SJCRH30 (cell line): ENCODE measurements at regions not wholly inside any gene's neighbourhood (a gene's known extent, or its start where the extent isn't known, plus 50 kb on each side); places are given as distances from the start of the nearest gene placed in this dataset.
"Not testable (repeated sequence)": the region's sequence is repeated elsewhere in the genome, so short reads cannot be mapped to it uniquely, and the experiment has no call there.

Experiments used
- DNase-seq, 2 experiments: peaks; one replicate each; pipeline ENCODE4 v3.0.0-alpha.2; 2015 to 2020
- H3K27ac ChIP-seq: fragments of 250-450 bp; sonication (Bioruptor Pico); 2 replicates; pipeline ENCODE4 v1.5.1; 2020; ENCODE audit warnings: mild to moderate bottlenecking, moderate library complexity
- H3K27me3 ChIP-seq: fragments of 250-450 bp; sonication (Bioruptor Pico); 2 replicates; pipeline ENCODE4 v1.5.1; 2020; ENCODE audit warnings: mild to moderate bottlenecking, moderate library complexity
- H3K36me3 ChIP-seq: fragments of 250-450 bp; sonication (Bioruptor Pico); 2 replicates; pipeline ENCODE4 v1.5.1; 2020; ENCODE audit warnings: mild to moderate bottlenecking, moderate library complexity
- H3K4me1 ChIP-seq: fragments of 250-450 bp; sonication (Bioruptor Pico); 2 replicates; pipeline ENCODE4 v1.5.1; 2020; ENCODE audit warnings: mild to moderate bottlenecking, moderate library complexity
- H3K4me3 ChIP-seq: fragments of 250-450 bp; sonication (Bioruptor Pico); 2 replicates; pipeline ENCODE4 v1.5.1; 2020; ENCODE audit warnings: mild to moderate bottlenecking, moderate library complexity
- H3K9me3 ChIP-seq: fragments of 250-450 bp; sonication (Bioruptor Pico); replicated peaks from 2 replicates; pipeline ENCODE4 v1.5.1; 2020; ENCODE audit warnings: mild to moderate bottlenecking, moderate library complexity

GRCh38 chr4:129804461-129804981 is 708.6 kb downstream of the C4orf33 start:
- DNase-seq = no peak
- no peak overlapping the region for H3K4me3 ChIP-seq
- H3K27me3 ChIP-seq = no peaks in the 10 kb centered on the region
- no peaks in the 10 kb centered on the region for H3K9me3 ChIP-seq
- H3K4me1 ChIP-seq = peaks cover 8% of the 10 kb centered on the region; the same call in 1 of the 2 replicates
- H3K36me3 ChIP-seq = no peaks in the 10 kb centered on the region
- H3K27ac ChIP-seq = no peak overlapping the region

GRCh38 chr4:129806986-129807385 is 711.0 kb downstream of the C4orf33 start:
- peaks cover 8% of the 10 kb centered on the region; the same call in 1 of the 2 replicates for H3K4me1 ChIP-seq
- H3K4me3 ChIP-seq = no peak overlapping the region
- no peaks in the 10 kb centered on the region for H3K9me3 ChIP-seq
- DNase-seq = peak in 1 of 2 experiments; percentile 28
- no peaks in the 10 kb centered on the region for H3K36me3 ChIP-seq
- H3K27me3 ChIP-seq = no peaks in the 10 kb centered on the region
- peak overlapping the region; percentile 3; the same call in 1 of the 2 replicates for H3K27ac ChIP-seq

- peaks cover 8% of the 10 kb centered on the region; the same call in 1 of the 2 replicates for H3K4me1 ChIP-seq
These were observed 712.3 kb downstream of the C4orf33 start for GRCh38 chr4:129808242-129808641.

GRCh38 chr4:129821073-129821472 is 725.1 kb downstream of the C4orf33 start:
- Histone ChIP-seq H3K36me3 (no peaks in the 10 kb centered on the region), H3K27me3 (no peaks in the 10 kb centered on the region), H3K4me3 (no peak overlapping the region), H3K27ac (no peak overlapping the region), H3K9me3 (no peaks in the 10 kb centered on the region), H3K4me1 (peaks cover 16% of the 10 kb centered on the region)
- DNase-seq = no peak

More at GRCh38 chr4:129808242-129808641, 712.3 kb downstream of the C4orf33 start:
- no peak overlapping the region for H3K27ac ChIP-seq
- no peak overlapping the region for H3K4me3 ChIP-seq
- H3K9me3 ChIP-seq = no peaks in the 10 kb centered on the region
- no peak for DNase-seq
- H3K27me3 ChIP-seq = no peaks in the 10 kb centered on the region
- no peaks in the 10 kb centered on the region for H3K36me3 ChIP-seq

- Histone ChIP-seq H3K4me3 (no peak overlapping the region), H3K4me1 (peaks cover 16% of the 10 kb centered on the region), H3K27me3 (no peaks in the 10 kb centered on the region), H3K27ac (no peak overlapping the region), H3K36me3 (no peaks in the 10 kb centered on the region), H3K9me3 (no peaks in the 10 kb centered on the region)
- peak in 1 of 2 experiments; percentile 8 for DNase-seq
These were observed 726.0 kb downstream of the C4orf33 start for GRCh38 chr4:129821963-129822362.

- H3K4me3 ChIP-seq = no peak overlapping the region
- no peaks in the 10 kb centered on the region for H3K9me3 ChIP-seq
- H3K27me3 ChIP-seq = no peaks in the 10 kb centered on the region
- DNase-seq = peak; percentile 64 to 73
- H3K4me1 ChIP-seq = peaks cover 16% of the 10 kb centered on the region
- no peak overlapping the region for H3K27ac ChIP-seq
- no peaks in the 10 kb centered on the region for H3K36me3 ChIP-seq
These were observed 726.7 kb downstream of the C4orf33 start for GRCh38 chr4:129822701-129823100.

- Histone ChIP-seq H3K27me3 (no peaks in the 10 kb centered on the region), H3K36me3 (no peaks in the 10 kb centered on the region), H3K9me3 (no peaks in the 10 kb centered on the region), H3K4me3 (no peak overlapping the region), H3K4me1 (peaks cover 16% of the 10 kb centered on the region), H3K27ac (no peak overlapping the region)
- peak; percentile 4 to 37 for DNase-seq
These were observed 727.2 kb downstream of the C4orf33 start for GRCh38 chr4:129823105-129823504.

GRCh38 chr4:129829373-129829772 is 733.4 kb downstream of the C4orf33 start:
- no peaks in the 10 kb centered on the region for H3K9me3 ChIP-seq
- H3K27ac ChIP-seq = no peak overlapping the region
- DNase-seq = no peak
- no peaks in the 10 kb centered on the region for H3K36me3 ChIP-seq
- no peaks in the 10 kb centered on the region for H3K4me1 ChIP-seq
- no peaks in the 10 kb centered on the region for H3K27me3 ChIP-seq
- no peak overlapping the region for H3K4me3 ChIP-seq

- no peak overlapping the region for H3K27ac ChIP-seq
- H3K4me1 ChIP-seq = peaks cover 18% of the 10 kb centered on the region
- DNase-seq = peak; percentile 1 to 17
- no peak overlapping the region for H3K4me3 ChIP-seq
- H3K36me3 ChIP-seq = no peaks in the 10 kb centered on the region
- no peaks in the 10 kb centered on the region for H3K27me3 ChIP-seq
- no peaks in the 10 kb centered on the region for H3K9me3 ChIP-seq
These were observed 743.7 kb downstream of the C4orf33 start for GRCh38 chr4:129839687-129840086.

GRCh38 chr4:129842096-129842495 is 746.1 kb downstream of the C4orf33 start:
- DNase-seq = peak; percentile 5 to 57
- Histone ChIP-seq H3K27ac (peak overlapping the region; percentile 62), H3K4me3 (no peak overlapping the region), H3K27me3 (no peaks in the 10 kb centered on the region), H3K9me3 (no peaks in the 10 kb centered on the region), H3K4me1 (peaks cover 18% of the 10 kb centered on the region), H3K36me3 (no peaks in the 10 kb centered on the region)

- no peak overlapping the region for H3K4me3 ChIP-seq
- no peaks in the 10 kb centered on the region for H3K9me3 ChIP-seq
- H3K27me3 ChIP-seq = no peaks in the 10 kb centered on the region
- no peak overlapping the region for H3K27ac ChIP-seq
- H3K36me3 ChIP-seq = no peaks in the 10 kb centered on the region
- no peak for DNase-seq
- H3K4me1 ChIP-seq = no peaks in the 10 kb centered on the region
These were observed 756.5 kb downstream of the C4orf33 start for GRCh38 chr4:129852434-129852833.

GRCh38 chr4:129853685-129854467 is 757.9 kb downstream of the C4orf33 start:
- H3K4me1 ChIP-seq, H3K4me3 ChIP-seq, H3K9me3 ChIP-seq, H3K27me3 ChIP-seq, H3K27ac ChIP-seq, H3K36me3 ChIP-seq, DNase-seq: not testable (repeated sequence)

GRCh38 chr4:129862461-129862860 is 766.5 kb downstream of the C4orf33 start:
- no peaks in the 10 kb centered on the region for H3K36me3 ChIP-seq
- H3K27ac ChIP-seq = no peak overlapping the region
- no peak overlapping the region for H3K4me3 ChIP-seq
- no peaks in the 10 kb centered on the region for H3K9me3 ChIP-seq
- H3K4me1 ChIP-seq = no peaks in the 10 kb centered on the region
- H3K27me3 ChIP-seq = no peaks in the 10 kb centered on the region
- no peak for DNase-seq

- DNase-seq = no peak
- Histone ChIP-seq H3K4me1 (no peaks in the 10 kb centered on the region), H3K9me3 (no peaks in the 10 kb centered on the region), H3K27me3 (no peaks in the 10 kb centered on the region), H3K27ac (no peak overlapping the region), H3K4me3 (no peak overlapping the region), H3K36me3 (no peaks in the 10 kb centered on the region)
These were observed 767.3 kb downstream of the C4orf33 start for GRCh38 chr4:129863206-129863605.

- Histone ChIP-seq H3K27ac (no peak overlapping the region), H3K27me3 (no peaks in the 10 kb centered on the region), H3K4me1 (no peaks in the 10 kb centered on the region), H3K9me3 (no peaks in the 10 kb centered on the region), H3K4me3 (no peak overlapping the region), H3K36me3 (no peaks in the 10 kb centered on the region)
- DNase-seq = no peak
These were observed 788.0 kb downstream of the C4orf33 start for GRCh38 chr4:129883996-129884395.

- Histone ChIP-seq H3K27me3 (no peaks in the 10 kb centered on the region), H3K9me3 (no peaks in the 10 kb centered on the region), H3K4me3 (no peak overlapping the region), H3K4me1 (no peaks in the 10 kb centered on the region), H3K27ac (no peak overlapping the region), H3K36me3 (no peaks in the 10 kb centered on the region)
- DNase-seq = no peak
These were observed 801.2 kb downstream of the C4orf33 start for GRCh38 chr4:129897111-129897510.
